IMR-90 (cell line): ENCODE measurements at regions not wholly inside any gene's neighbourhood (a gene's known extent, or its start where the extent isn't known, plus 50 kb on each side); places are given as distances from the start of the nearest gene placed in this dataset.

Experiments
- ATAC-seq: fragments of 200-7000 bp; cut with Tn5 transposase; 2 replicates; pipeline ENCODE4 v1.9.1; 2020; ENCODE audit warnings: low read depth, mild to moderate bottlenecking, moderate library complexity
- BruUV-seq: library from RNA; stranded (reverse); fragments of 400-500 nt; replicated peaks from 2 replicates; lab custom pipeline; 2021; lab: Mats Ljungman, UMichigan
- CTCF ChIA-PET: fragments of 300-600 bp; formaldehyde crosslinking; extraction: SDS; loops from one replicate; lab custom pipeline; 2021; ENCODE audit warnings: antibody characterized with exemption; lab: Yijun Ruan, JAX
- POLR2A ChIA-PET: fragments of 300-600 bp; sonication (Branson Sonifier 250); formaldehyde crosslinking; loops from one replicate; lab custom pipeline; 2022; ENCODE audit warnings: antibody characterized with exemption; ENCODE audit not compliant: unreplicated experiment; lab: Charles Lee
- DNase-seq: peaks from one replicate; pipeline ENCODE4 v3.0.0; 2013
- H2AFZ ChIP-seq: replicated peaks from 2 replicates; pipeline ENCODE3; 2013; ENCODE audit warnings: low read length, mild to moderate bottlenecking; ENCODE audit not compliant: poor library complexity
- H2AK5ac ChIP-seq: 2 replicates; pipeline ENCODE4 v1.6.1; 2013; ENCODE audit warnings: low read depth, low read length, inconsistent platforms
- H2AK9ac ChIP-seq: replicated peaks from 2 replicates; pipeline ENCODE3; 2013; ENCODE audit warnings: mild to moderate bottlenecking, low read depth, low read length, moderate library complexity; ENCODE audit not compliant: poor library complexity
- H2BK120ac ChIP-seq: 2 replicates; pipeline ENCODE4 v1.6.1; 2013; ENCODE audit warnings: low read depth, low read length, inconsistent platforms
- H2BK15ac ChIP-seq: 3 replicates; pipeline ENCODE4 v1.6.1; 2013; ENCODE audit warnings: low read depth, low read length, inconsistent platforms
- H2BK20ac ChIP-seq: 2 replicates; pipeline ENCODE4 v1.6.1; 2013; ENCODE audit warnings: low read depth, mild to moderate bottlenecking, inconsistent platforms, low read length, moderate library complexity
- H2BK5ac ChIP-seq: 2 replicates; pipeline ENCODE4 v1.6.1; 2013; ENCODE audit warnings: mild to moderate bottlenecking, low read depth, low read length, inconsistent platforms; ENCODE audit not compliant: poor library complexity, severe bottlenecking
- H3K14ac ChIP-seq: replicated peaks from 2 replicates; pipeline ENCODE4 v1.6.1; 2013; ENCODE audit warnings: low read depth, low read length, inconsistent platforms
- H3K18ac ChIP-seq: 2 replicates; pipeline ENCODE4 v1.6.1; 2013; ENCODE audit warnings: low read depth, low read length, control low read depth
- H3K23ac ChIP-seq: 2 replicates; pipeline ENCODE4 v1.6.1; 2013; ENCODE audit warnings: low read depth, low read length, inconsistent platforms
- H3K27ac ChIP-seq: 2 replicates; pipeline ENCODE4 v1.5.1; 2013; ENCODE audit warnings: mild to moderate bottlenecking, control low read depth, low read length; ENCODE audit not compliant: insufficient read depth
- H3K27me3 ChIP-seq: 2 replicates; pipeline ENCODE4 v1.6.1; 2013; ENCODE audit warnings: low read length; ENCODE audit not compliant: control insufficient read depth, insufficient read depth
- H3K36me3 ChIP-seq: 2 replicates; pipeline ENCODE4 v1.6.1; 2013; ENCODE audit warnings: low read length, mixed read lengths; ENCODE audit not compliant: control insufficient read depth, insufficient read depth
- H3K4ac ChIP-seq: 2 replicates; pipeline ENCODE4 v1.6.1; 2013; ENCODE audit warnings: low read depth, low read length, inconsistent platforms
- H3K4me1 ChIP-seq: 2 replicates; pipeline ENCODE4 v1.6.1; 2013; ENCODE audit warnings: low read length, mixed read lengths; ENCODE audit not compliant: control insufficient read depth, insufficient read depth
- H3K4me2 ChIP-seq: 2 replicates; pipeline ENCODE4 v1.6.1; 2013; ENCODE audit warnings: low read depth, mild to moderate bottlenecking, control low read depth, low read length, moderate library complexity
- H3K4me3 ChIP-seq: 2 replicates; pipeline ENCODE4 v1.5.1; 2013; ENCODE audit warnings: low read depth, mild to moderate bottlenecking, control low read depth, low read length, moderate library complexity; ENCODE audit not compliant: insufficient read depth
- H3K56ac ChIP-seq: 2 replicates; pipeline ENCODE4 v1.6.1; 2013; ENCODE audit warnings: low read length, inconsistent platforms; ENCODE audit not compliant: insufficient read depth; ENCODE audit errors: extremely low read depth
- H3K79me1 ChIP-seq, 2 experiments: 2 replicates each; pipeline ENCODE4 v1.6.1; 2013; ENCODE audit warnings: low read length in 2 of 2, inconsistent platforms in 1 of 2, low read depth in 1 of 2
- H3K9ac ChIP-seq: 2 replicates; pipeline ENCODE4 v1.6.1; 2013; ENCODE audit warnings: low read depth, low read length, control low read depth
- H3K9me1 ChIP-seq: 2 replicates; pipeline ENCODE4 v1.6.1; 2013; ENCODE audit warnings: low read length, inconsistent platforms; ENCODE audit not compliant: insufficient read depth
- H3K9me3 ChIP-seq: 2 replicates; pipeline ENCODE4 v1.6.1; 2013; ENCODE audit warnings: low read length; ENCODE audit not compliant: control insufficient read depth, insufficient read depth
- H4K20me1 ChIP-seq: 2 replicates; pipeline ENCODE4 v1.6.1; 2013; ENCODE audit warnings: low read length, inconsistent platforms; ENCODE audit not compliant: insufficient read depth
- H4K5ac ChIP-seq: 2 replicates; pipeline ENCODE4 v1.6.1; 2013; ENCODE audit warnings: mild to moderate bottlenecking, low read depth, low read length, control low read depth
- H4K8ac ChIP-seq, 2 experiments: 2 replicates each; pipeline ENCODE4 v1.6.1; 2013; ENCODE audit warnings: low read depth in 2 of 2, low read length in 2 of 2, control low read depth in 1 of 2, inconsistent platforms in 1 of 2
- H4K91ac ChIP-seq: 2 replicates; pipeline ENCODE4 v1.6.1; 2013; ENCODE audit warnings: low read depth, low read length, inconsistent platforms; ENCODE audit not compliant: insufficient read depth
- BHLHE40 ChIP-seq: fragments of 150-350 bp; IDR thresholded peaks from 2 replicates; pipeline ENCODE4 v1.6.1; 2016; ENCODE audit warnings: mild to moderate bottlenecking, low read depth, low read length
- CEBPB ChIP-seq: IDR thresholded peaks from 2 replicates; pipeline ENCODE4 v1.6.1; 2012; ENCODE audit warnings: low read depth, low read length, improper control_type of control experiment
- CHD1 ChIP-seq: IDR thresholded peaks from 2 replicates; pipeline ENCODE4 v1.6.1; 2012; ENCODE audit warnings: low read depth, low read length, improper control_type of control experiment
- MAFK ChIP-seq: IDR thresholded peaks from 2 replicates; pipeline ENCODE4 v1.6.1; 2012; ENCODE audit warnings: low read depth, low read length, improper control_type of control experiment
- MAZ ChIP-seq: IDR thresholded peaks from 2 replicates; pipeline ENCODE4 v1.6.1; 2012; ENCODE audit warnings: low read depth, mild to moderate bottlenecking, low read length, improper control_type of control experiment, moderate library complexity, borderline replicate concordance
- MXI1 ChIP-seq: IDR thresholded peaks from 2 replicates; pipeline ENCODE4 v1.6.1; 2012; ENCODE audit warnings: low read depth, mild to moderate bottlenecking, low read length, moderate library complexity, borderline replicate concordance
- NFE2L2 ChIP-seq: fragments of 150-350 bp; IDR thresholded peaks from 2 replicates; pipeline ENCODE4 v1.6.1; 2016; ENCODE audit warnings: low read depth, mild to moderate bottlenecking, low read length
- POLR2A ChIP-seq: IDR thresholded peaks from 2 replicates; pipeline ENCODE4 v1.6.1; 2012; ENCODE audit warnings: mild to moderate bottlenecking, low read depth, low read length
- RAD21 ChIP-seq: IDR thresholded peaks from 2 replicates; pipeline ENCODE4 v1.6.1; 2012; ENCODE audit warnings: low read length, improper control_type of control experiment
- RCOR1 ChIP-seq: IDR thresholded peaks from 2 replicates; pipeline ENCODE4 v1.6.1; 2012; ENCODE audit warnings: mild to moderate bottlenecking, low read length, improper control_type of control experiment; ENCODE audit not compliant: insufficient replicate concordance
- SMC3 ChIP-seq: fragments of 150-350 bp; IDR thresholded peaks from 2 replicates; pipeline ENCODE4 v1.6.1; 2016; ENCODE audit warnings: low read depth, mild to moderate bottlenecking, antibody characterized with exemption, low read length, moderate library complexity
- USF2 ChIP-seq: fragments of 150-350 bp; IDR thresholded peaks from 2 replicates; pipeline ENCODE4 v1.6.1; 2017; ENCODE audit warnings: mild to moderate bottlenecking, antibody characterized with exemption, low read length, low read depth
- WGBS, 2 experiments: methylation state at CpG; one replicate each; pipeline versions ENCODE4 v1.1.5 to v1.1.7; 2013; ENCODE audit warnings: missing lambda C conversion rate in 2 of 2; ENCODE audit not compliant: insufficient read length in 1 of 2; ENCODE audit errors: extremely low coverage in 2 of 2; 5-methylcytosine and 5-hydroxymethylcytosine counted together
- dilution Hi-C: fragments of 300-500 bp; cut with HindIII; formaldehyde crosslinking; loops from one replicate; pipeline ENCODE4 v1.14.3; 2018; ENCODE audit warnings: low sequenced_read_pairs; ENCODE audit not compliant: unreplicated experiment
- in situ Hi-C: fragments of 300-500 bp; cut with MboI; formaldehyde crosslinking; loops from 3 replicates; pipeline ENCODE4 v1.14.3; 2019; ENCODE audit warnings: low sequenced_read_pairs, inconsistent platforms, mixed read lengths
- intact Hi-C: fragments of 100-400 bp; cut with micrococcal nuclease; formaldehyde crosslinking; loops from 2 replicates; pipeline ENCODE4 v1.10.0; 2022
- TF ChIP-seq, protein P1 (sequence below): fragments of 150-350 bp; IDR thresholded peaks from 2 replicates; pipeline ENCODE4 v1.6.1; 2016; ENCODE audit warnings: low read depth, mild to moderate bottlenecking, low read length, moderate library complexity, borderline replicate concordance
- TF ChIP-seq, protein P2 (sequence below): conservative IDR thresholded peaks from 2 replicates; pipeline ENCODE4 v1.5.1; 2012; ENCODE audit warnings: mild to moderate bottlenecking, low read depth, low read length, improper control_type of control experiment

DNA sequence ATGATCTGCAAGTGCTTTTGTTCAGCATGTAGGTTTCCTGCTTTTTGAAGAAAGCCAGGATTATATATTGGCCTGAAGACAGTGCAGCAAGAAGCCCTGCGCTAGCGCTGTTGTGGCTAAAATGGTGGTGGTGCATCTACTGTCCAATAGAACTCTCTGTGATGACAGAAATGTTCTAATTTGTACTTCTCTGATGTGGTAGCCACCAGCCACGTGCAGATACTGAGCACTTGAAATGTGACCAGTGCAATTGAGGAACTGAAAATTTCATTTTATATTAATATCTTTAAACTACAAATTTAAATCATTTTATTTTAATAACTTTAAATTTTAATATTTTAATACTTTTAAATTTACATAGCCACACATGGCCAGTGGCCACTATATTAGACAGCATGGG, 73.0 kb upstream of the PAX6 start:
- DNase-seq (no peak), ATAC-seq (no peak)
- in situ Hi-C loops: no loop called here
- dilution Hi-C loops: no loop called here
- Histone ChIP-seq H4K91ac (no peak overlapping the region), H3K9me3 (no peaks in the 10 kb centered on the region), H3K23ac (no peak overlapping the region), H3K9ac (no peak overlapping the region), H3K27me3 (peaks cover 8% of the 10 kb centered on the region), H2BK5ac (no peak overlapping the region), H3K27ac (no peak overlapping the region), H3K4ac (no peak overlapping the region), H3K18ac (no peak overlapping the region), H3K36me3 (no peaks in the 10 kb centered on the region), H2BK15ac (no peak overlapping the region), H3K79me1 (no peaks in the 10 kb centered on the region), H2AFZ (no peak overlapping the region), H3K14ac (no peak overlapping the region), H3K4me3 (no peak overlapping the region), H4K5ac (no peak overlapping the region), H3K4me2 (no peak overlapping the region), H3K9me1 (no peaks in the 10 kb centered on the region), H4K8ac (no peak overlapping the region), H2BK20ac (no peak overlapping the region), H2BK120ac (no peak overlapping the region), H4K20me1 (no peaks in the 10 kb centered on the region), H3K4me1 (no peaks in the 10 kb centered on the region), H3K56ac (no peak overlapping the region), H2AK5ac (no peak overlapping the region), H2AK9ac (no peak overlapping the region)
- no CpG with 5 or more reads among the region's 3 CpGs for WGBS, 2 experiments
- TF ChIP-seq USF2 (no peak), RCOR1 (no peak), MXI1 (no peak), RAD21 (no peak), BHLHE40 (no peak), NFE2L2 (no peak), MAZ (no peak), CEBPB (no peak), CHD1 (no peak), SMC3 (no peak), POLR2A (no peak), MAFK (no peak)
- TF ChIP-seq, protein P1, sequence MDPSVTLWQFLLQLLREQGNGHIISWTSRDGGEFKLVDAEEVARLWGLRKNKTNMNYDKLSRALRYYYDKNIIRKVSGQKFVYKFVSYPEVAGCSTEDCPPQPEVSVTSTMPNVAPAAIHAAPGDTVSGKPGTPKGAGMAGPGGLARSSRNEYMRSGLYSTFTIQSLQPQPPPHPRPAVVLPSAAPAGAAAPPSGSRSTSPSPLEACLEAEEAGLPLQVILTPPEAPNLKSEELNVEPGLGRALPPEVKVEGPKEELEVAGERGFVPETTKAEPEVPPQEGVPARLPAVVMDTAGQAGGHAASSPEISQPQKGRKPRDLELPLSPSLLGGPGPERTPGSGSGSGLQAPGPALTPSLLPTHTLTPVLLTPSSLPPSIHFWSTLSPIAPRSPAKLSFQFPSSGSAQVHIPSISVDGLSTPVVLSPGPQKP: no peak
- TF ChIP-seq, protein P2, sequence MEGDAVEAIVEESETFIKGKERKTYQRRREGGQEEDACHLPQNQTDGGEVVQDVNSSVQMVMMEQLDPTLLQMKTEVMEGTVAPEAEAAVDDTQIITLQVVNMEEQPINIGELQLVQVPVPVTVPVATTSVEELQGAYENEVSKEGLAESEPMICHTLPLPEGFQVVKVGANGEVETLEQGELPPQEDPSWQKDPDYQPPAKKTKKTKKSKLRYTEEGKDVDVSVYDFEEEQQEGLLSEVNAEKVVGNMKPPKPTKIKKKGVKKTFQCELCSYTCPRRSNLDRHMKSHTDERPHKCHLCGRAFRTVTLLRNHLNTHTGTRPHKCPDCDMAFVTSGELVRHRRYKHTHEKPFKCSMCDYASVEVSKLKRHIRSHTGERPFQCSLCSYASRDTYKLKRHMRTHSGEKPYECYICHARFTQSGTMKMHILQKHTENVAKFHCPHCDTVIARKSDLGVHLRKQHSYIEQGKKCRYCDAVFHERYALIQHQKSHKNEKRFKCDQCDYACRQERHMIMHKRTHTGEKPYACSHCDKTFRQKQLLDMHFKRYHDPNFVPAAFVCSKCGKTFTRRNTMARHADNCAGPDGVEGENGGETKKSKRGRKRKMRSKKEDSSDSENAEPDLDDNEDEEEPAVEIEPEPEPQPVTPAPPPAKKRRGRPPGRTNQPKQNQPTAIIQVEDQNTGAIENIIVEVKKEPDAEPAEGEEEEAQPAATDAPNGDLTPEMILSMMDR: no peak
- intact Hi-C loops: no loop called here
- ChIA-PET CTCF (no interaction called here), POLR2A (no interaction called here)
- BruUV-seq: no TSS peak
